ENCODE measurements at regions not wholly inside any gene's neighbourhood (a gene's known extent, or its start where the extent isn't known, plus 50 kb on each side); places are given as distances from the start of the nearest gene placed in this dataset.

- TF ChIP-seq POLR2A (IDR thresholded peaks at IDR 0.05) (no peak), CTCF (IDR thresholded peaks at IDR 0.05) (no peak)
These were observed 101.6 kb upstream of the HNMT start for GRCh38 chr2:137862651-137863050.
